Skeletal muscle satellite cell (primary cell): ENCODE measurements at regions not wholly inside any gene's neighbourhood (a gene's known extent, or its start where the extent isn't known, plus 50 kb on each side); places are given as distances from the start of the nearest gene placed in this dataset.
"Not testable (repeated sequence)": the region's sequence is repeated elsewhere in the genome, so short reads cannot be mapped to it uniquely, and the experiment has no call there.

Source experiments
- H3K27me3 ChIP-seq: 2 replicates; pipeline ENCODE4 v1.7.0; 2013; ENCODE audit warnings: low read length; ENCODE audit not compliant: control insufficient read depth, insufficient read depth
- H3K36me3 ChIP-seq: 2 replicates; pipeline ENCODE4 v1.7.0; 2013; ENCODE audit warnings: mild to moderate bottlenecking, control low read depth, low read length; ENCODE audit not compliant: insufficient read depth
- H3K4me1 ChIP-seq: 2 replicates; pipeline ENCODE4 v1.7.0; 2013; ENCODE audit warnings: low read length; ENCODE audit not compliant: control insufficient read depth, insufficient read depth
- H3K4me2 ChIP-seq: 2 replicates; pipeline ENCODE4 v1.7.0; 2013; ENCODE audit warnings: mild to moderate bottlenecking, low read length
- H3K4me3 ChIP-seq: 2 replicates; pipeline ENCODE4 v1.7.0; 2013; ENCODE audit warnings: low read length
- H3K9ac ChIP-seq: 2 replicates; pipeline ENCODE4 v1.7.0; 2013; ENCODE audit warnings: mild to moderate bottlenecking, low read depth, low read length, moderate library complexity
- H3K9me3 ChIP-seq: replicated peaks from 2 replicates; pipeline ENCODE4 v1.7.0; 2013; ENCODE audit warnings: mild to moderate bottlenecking, control low read depth, low read length

DNA sequence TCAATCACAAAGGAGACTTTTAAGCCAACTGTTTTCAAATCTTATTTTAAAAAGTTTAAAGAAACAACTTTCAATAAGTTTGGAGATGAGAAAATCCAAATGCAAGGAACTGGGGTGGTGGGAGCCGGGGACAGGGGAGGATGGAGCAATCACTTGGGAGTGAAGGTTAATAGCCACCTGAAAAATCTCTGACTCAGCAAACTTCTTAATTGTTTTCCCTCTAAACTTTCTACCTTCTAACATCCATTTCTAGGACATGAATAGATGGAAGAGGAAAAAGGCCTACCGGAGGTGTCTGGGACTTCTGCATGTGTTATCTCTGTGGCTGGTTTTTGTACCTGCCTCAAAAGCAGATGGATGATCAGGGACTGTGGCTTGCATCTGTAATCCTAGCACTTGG is 360.6 kb downstream of the OSTF1 start:
- no peaks in the 10 kb centered on the region for H3K36me3 ChIP-seq
- no peak overlapping the region for H3K9ac ChIP-seq

DNA sequence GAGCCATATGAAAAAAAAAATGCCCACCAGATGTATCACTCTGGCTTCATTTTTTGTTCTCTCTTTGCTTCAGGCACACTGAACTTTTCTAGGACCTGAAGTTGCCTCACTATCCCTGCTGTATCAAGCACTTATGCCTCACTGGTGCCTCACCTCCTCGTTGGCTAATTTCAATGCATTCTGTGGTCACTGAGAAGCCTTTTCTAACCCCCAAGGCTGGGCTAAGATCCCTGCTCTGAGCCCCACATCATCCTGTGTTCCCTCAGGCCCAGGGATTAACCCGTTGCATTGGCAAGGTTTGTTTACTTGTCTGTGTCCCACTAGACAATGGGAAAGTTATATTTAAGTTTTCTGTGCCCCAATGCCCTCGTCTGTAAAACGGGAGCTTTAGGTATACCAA is 362.7 kb downstream of the OSTF1 start:
- Histone ChIP-seq H3K9me3 (no peaks in the 10 kb centered on the region), H3K36me3 (no peaks in the 10 kb centered on the region), H3K9ac (no peak overlapping the region), H3K27me3 (no peaks in the 10 kb centered on the region), H3K4me1 (peaks cover 3% of the 10 kb centered on the region), H3K4me2 (no peak overlapping the region), H3K4me3 (no peak overlapping the region)

More for the DNA sequence above, 360.6 kb downstream of the OSTF1 start:
- Histone ChIP-seq H3K27me3 (no peaks in the 10 kb centered on the region), H3K4me2 (no peak overlapping the region), H3K4me3 (no peak overlapping the region), H3K4me1 (peaks cover 3% of the 10 kb centered on the region), H3K9me3 (no peaks in the 10 kb centered on the region)

DNA sequence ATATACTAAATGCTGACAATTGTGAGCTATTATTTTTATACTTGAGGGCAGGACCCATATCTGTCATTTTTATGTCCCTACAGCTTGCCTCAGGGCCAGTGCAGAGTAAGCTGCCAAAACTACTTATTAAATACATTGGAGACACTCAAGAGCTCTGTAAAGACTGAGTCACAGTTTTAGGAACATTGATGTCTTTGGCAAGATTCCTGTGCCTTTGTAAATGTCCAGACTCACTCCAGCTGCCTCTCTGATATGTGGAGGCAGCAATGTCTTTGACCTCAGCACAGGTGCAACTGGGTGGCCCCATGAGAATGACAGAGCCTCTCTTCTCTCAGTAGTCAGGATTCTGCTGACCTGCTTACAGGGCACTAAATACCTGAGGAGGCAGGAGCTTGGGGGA is 363.2 kb downstream of the OSTF1 start:
- H3K4me3 ChIP-seq = no peak overlapping the region
- H3K9ac ChIP-seq = no peak overlapping the region
- H3K4me1 ChIP-seq = peaks cover 3% of the 10 kb centered on the region
- no peaks in the 10 kb centered on the region for H3K9me3 ChIP-seq
- no peaks in the 10 kb centered on the region for H3K27me3 ChIP-seq
- no peaks in the 10 kb centered on the region for H3K36me3 ChIP-seq
- no peak overlapping the region for H3K4me2 ChIP-seq

DNA sequence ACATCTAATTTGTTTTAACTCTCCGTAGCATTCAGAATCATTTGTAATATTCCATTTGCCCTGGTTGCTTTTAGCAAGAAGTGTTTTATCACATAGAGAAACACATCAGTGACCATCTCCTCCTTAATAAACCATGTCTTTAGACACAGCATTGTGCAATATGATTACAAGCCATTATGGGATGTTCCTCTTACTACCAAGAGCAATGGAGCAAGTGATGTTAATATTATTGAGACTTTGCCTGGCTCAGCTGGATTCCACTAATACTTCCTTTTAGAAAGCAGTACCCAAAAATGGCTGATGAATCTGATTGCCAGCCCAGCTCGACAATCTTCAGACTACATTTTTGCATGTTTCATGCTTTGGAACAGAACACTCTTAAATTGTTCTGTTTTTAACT is 364.2 kb downstream of the OSTF1 start:
- no peak overlapping the region for H3K9ac ChIP-seq
- H3K27me3 ChIP-seq = no peaks in the 10 kb centered on the region
- peaks cover 3% of the 10 kb centered on the region for H3K4me1 ChIP-seq
- H3K36me3 ChIP-seq = no peaks in the 10 kb centered on the region
- no peaks in the 10 kb centered on the region for H3K9me3 ChIP-seq
- H3K4me3 ChIP-seq = no peak overlapping the region
- H3K4me2 ChIP-seq = no peak overlapping the region

DNA sequence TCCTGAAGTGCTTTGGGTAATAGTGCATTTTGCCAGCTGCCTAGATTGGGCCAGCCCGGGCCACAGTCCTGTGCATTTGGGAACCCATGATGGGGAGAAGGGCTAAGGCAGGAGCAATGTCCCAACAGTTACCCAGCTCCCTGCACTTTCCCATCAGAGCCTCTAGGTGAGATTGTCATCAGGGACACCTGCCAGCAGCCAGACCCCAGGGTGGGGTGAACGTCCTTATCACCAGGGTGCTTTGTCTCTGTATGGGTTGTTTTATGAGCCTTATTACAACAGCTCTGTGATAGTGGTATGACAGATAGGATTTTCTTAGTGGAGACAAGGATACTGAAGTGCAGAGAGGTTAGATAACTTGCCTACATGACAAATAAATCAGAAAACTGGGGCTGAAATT is 365.7 kb downstream of the OSTF1 start:
- H3K9ac ChIP-seq = no peak overlapping the region
- H3K4me1 ChIP-seq = peaks cover 3% of the 10 kb centered on the region
- H3K36me3 ChIP-seq = no peaks in the 10 kb centered on the region
- no peak overlapping the region for H3K4me2 ChIP-seq
- no peaks in the 10 kb centered on the region for H3K27me3 ChIP-seq
- no peaks in the 10 kb centered on the region for H3K9me3 ChIP-seq
- no peak overlapping the region for H3K4me3 ChIP-seq

DNA sequence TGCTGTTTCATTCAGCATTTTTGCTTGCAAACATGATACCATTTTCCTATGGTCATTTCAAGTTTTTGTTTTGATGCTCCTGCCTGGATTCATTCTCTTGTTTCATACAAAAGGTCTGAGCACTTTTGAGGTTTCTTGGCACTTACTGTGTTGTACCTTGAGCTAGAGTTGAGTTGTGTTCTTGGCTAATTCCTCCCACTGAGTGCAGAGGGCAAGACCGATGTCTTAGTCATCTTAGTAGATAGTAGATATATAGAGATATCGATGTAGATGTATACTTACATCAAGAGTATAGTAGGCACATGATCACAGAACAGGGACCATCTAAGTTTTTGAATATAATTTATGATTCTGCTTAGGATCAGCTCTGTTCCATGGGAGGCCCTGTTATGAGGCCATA is 366.6 kb downstream of the OSTF1 start:
- H3K36me3 ChIP-seq = no peaks in the 10 kb centered on the region
- no peaks in the 10 kb centered on the region for H3K27me3 ChIP-seq
- H3K4me2 ChIP-seq = no peak overlapping the region
- H3K4me3 ChIP-seq = no peak overlapping the region
- no peaks in the 10 kb centered on the region for H3K9me3 ChIP-seq
- H3K4me1 ChIP-seq = peaks cover 3% of the 10 kb centered on the region
- no peak overlapping the region for H3K9ac ChIP-seq

DNA sequence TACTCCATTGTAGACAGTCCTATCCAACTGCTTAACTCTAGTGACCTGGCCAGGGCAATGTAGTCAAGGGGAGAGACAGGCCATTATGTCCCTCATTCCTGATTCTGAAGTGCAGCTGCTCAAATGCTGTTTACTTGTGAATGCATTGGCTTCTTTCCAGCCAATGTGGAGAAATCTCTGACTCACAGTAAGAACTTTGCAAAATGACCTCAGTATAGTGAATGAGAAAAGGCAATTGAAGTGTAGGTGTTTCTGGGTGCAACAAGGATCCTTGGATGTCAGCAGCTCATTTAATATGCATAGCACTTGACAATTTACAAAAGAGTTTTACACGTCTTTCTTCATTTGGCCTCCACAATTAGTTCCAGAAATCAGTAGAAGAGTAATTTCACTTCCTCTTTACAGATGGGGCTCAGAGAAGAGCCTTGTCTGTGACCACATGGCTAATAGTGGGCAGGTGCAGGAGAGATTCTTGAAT is 367.2 kb downstream of the OSTF1 start:
- no peaks in the 10 kb centered on the region for H3K27me3 ChIP-seq
- H3K4me3 ChIP-seq = no peak overlapping the region
- H3K9me3 ChIP-seq = no peaks in the 10 kb centered on the region
- H3K4me2 ChIP-seq = no peak overlapping the region
- H3K9ac ChIP-seq = no peak overlapping the region
- peaks cover 3% of the 10 kb centered on the region for H3K4me1 ChIP-seq
- H3K36me3 ChIP-seq = no peaks in the 10 kb centered on the region

DNA sequence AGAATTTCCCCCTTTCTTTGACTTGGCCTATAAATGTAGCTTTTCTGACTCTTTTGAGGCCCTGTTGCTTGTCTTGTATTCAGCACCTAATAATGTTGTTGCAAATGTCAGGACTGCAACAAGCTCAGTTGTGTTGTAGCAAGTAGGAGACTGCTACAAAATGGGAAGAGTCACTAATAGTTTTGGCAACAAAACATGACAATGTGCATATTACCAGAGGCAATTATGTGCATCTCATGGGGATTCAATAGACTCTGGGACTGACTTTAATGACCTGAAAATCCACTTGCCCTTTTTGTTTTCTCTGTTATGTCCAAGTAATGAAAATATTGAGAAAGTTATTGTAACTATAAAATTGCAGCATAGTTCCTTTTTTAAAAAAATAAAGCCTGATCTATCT is 368.4 kb downstream of the OSTF1 start:
- Histone ChIP-seq H3K9ac (no peak overlapping the region), H3K27me3 (no peaks in the 10 kb centered on the region), H3K4me1 (peaks cover 1% of the 10 kb centered on the region), H3K36me3 (no peaks in the 10 kb centered on the region), H3K4me2 (no peak overlapping the region), H3K4me3 (no peak overlapping the region), H3K9me3 (no peaks in the 10 kb centered on the region)

DNA sequence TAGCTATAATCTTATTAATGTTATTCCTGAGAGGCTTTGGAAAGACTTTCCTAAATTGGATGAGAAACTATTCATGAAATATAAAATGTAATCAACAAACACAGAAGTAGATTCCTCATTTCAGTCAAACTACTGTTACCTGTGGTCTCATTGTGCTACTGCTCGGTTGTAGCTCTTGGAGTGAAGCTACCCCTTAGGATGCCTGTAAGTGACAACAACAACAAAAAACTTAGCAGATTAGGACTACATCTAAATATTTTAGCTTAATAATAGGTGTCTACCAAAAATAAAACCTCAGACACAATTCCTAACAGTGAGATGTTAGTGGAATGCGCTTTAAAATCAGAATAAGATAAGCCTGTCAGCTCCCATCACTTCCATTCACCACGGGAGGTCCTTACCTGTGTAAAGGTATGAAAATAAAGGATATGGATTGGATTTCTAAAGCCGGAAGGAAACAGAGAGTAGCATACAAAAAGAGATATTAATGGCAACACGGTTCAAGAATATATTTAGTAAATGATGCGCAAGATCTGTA is 369.2 kb downstream of the OSTF1 start:
- Histone ChIP-seq H3K4me1 (no peaks in the 10 kb centered on the region), H3K27me3 (no peaks in the 10 kb centered on the region), H3K4me3 (no peak overlapping the region), H3K9me3 (no peaks in the 10 kb centered on the region), H3K4me2 (no peak overlapping the region), H3K36me3 (no peaks in the 10 kb centered on the region), H3K9ac (no peak overlapping the region)

DNA sequence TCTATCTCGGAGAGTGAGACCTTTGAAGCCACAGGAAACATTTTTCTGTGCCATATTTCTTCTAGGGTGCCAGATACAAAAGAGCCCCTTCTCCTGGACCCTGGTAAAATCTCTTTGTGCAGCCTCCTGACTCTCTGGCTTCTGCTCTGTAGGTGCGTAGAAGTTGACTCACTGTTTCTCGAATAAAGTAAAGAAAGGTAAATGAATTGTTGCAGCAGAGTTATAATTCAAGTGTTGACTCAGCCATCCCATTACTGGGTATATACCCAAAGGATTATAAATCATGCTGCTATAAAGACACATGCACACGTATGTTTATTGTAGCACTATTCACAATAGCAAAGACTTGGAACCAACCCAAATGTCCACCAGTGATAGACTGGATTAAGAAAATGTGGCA is 371.0 kb downstream of the OSTF1 start:
- not testable (repeated sequence) for H3K4me3 ChIP-seq, H3K27me3 ChIP-seq, H3K36me3 ChIP-seq, H3K4me2 ChIP-seq, H3K9me3 ChIP-seq, H3K4me1 ChIP-seq, H3K9ac ChIP-seq

DNA sequence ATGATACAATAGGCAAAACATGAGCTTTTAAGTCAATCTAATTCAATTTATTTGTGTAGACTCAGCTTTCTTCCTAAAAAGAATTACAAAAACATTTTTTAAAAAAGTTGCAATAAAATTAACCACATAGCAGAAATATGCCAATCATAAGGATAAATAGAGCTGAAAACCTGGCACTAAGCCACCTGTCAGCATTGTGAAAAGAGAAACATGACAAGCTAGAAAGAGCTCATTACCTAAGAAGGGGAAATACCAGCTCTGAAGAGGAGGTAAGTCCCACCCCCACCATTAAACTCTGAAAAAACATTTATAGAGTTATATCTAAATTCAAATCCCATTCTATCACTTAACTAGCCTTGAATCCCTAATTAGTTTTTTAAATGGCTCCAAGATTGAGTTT is 372.9 kb downstream of the OSTF1 start:
- Histone ChIP-seq H3K4me1 (peaks cover 3% of the 10 kb centered on the region), H3K4me2 (no peak overlapping the region), H3K4me3 (no peak overlapping the region), H3K36me3 (no peaks in the 10 kb centered on the region), H3K27me3 (no peaks in the 10 kb centered on the region), H3K9me3 (no peaks in the 10 kb centered on the region), H3K9ac (no peak overlapping the region)

DNA sequence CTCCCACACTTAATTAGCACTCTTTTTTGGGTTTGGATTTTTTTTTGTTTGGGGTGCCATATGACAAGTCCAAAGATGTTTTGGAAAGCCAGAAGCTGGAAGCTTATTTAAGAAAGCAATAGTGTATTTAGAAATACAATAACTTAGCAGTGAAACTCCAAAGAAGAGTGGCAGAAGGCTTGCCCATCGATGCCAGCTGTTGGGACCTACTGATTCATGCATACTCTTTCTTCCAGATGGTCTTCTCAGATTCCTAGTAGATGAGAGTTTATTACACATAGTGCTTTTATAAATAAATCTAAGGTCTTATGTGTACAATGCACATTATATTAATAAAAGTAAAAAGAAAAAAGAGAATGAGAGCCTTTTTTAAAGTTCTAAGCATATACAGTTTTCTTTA is 374.6 kb downstream of the OSTF1 start:
- Histone ChIP-seq H3K36me3 (no peaks in the 10 kb centered on the region), H3K9ac (no peak overlapping the region), H3K4me2 (no peak overlapping the region), H3K4me3 (no peak overlapping the region), H3K9me3 (no peaks in the 10 kb centered on the region), H3K27me3 (no peaks in the 10 kb centered on the region), H3K4me1 (peaks cover 3% of the 10 kb centered on the region)
